ENCODE measurements at regions not wholly inside any gene's neighbourhood (a gene's known extent, or its start where the extent isn't known, plus 50 kb on each side); places are given as distances from the start of the nearest gene placed in this dataset.

- H4K20me1 ChIP-seq (ENCODE audit: control insufficient read depth, extremely low read depth, insufficient read depth, low read length): no peaks in the 10 kb centered on the region
- no peaks in the 10 kb centered on the region for H3K27me3 ChIP-seq (ENCODE audit: control insufficient read depth, insufficient read depth, low read length)
- no peaks in the 10 kb centered on the region for H3K9me3 ChIP-seq (ENCODE audit: control insufficient read depth, insufficient read depth, low read depth, low read length)
- H3K4me1 ChIP-seq (ENCODE audit: control insufficient read depth, extremely low read depth, insufficient read depth, low read length): peaks cover 12% of the 10 kb centered on the region
- H3K4me2 ChIP-seq (ENCODE audit: extremely low read depth, insufficient read depth, low read length): no peak overlapping the region
- no peaks in the 10 kb centered on the region for H3K79me2 ChIP-seq (ENCODE audit: control insufficient read depth, insufficient read depth, low read length)
- no peak overlapping the region for H3K27ac ChIP-seq (ENCODE audit: insufficient read depth, low read length)
- H3K9ac ChIP-seq (ENCODE audit: insufficient read depth, low read length): no peak overlapping the region
- H3K36me3 ChIP-seq (ENCODE audit: control insufficient read depth, insufficient read depth, low read length): no peaks in the 10 kb centered on the region
- DNase-seq (ENCODE audit: low read depth in 2 of 2): no peak
- no peak for TF ChIP-seq EZH2 (IDR thresholded peaks at IDR 0.05; ENCODE audit: low read length, missing control alignments)
- TF ChIP-seq CTCF (conservative IDR thresholded peaks at IDR 0.05 in 1 of 2, IDR thresholded peaks at IDR 0.05 in 1 of 2; ENCODE audit: low read depth in 1 of 2, low read length in 2 of 2): no peak
- no peak overlapping the region for H3K4me3 ChIP-seq (replicated peaks in 1 of 4; ENCODE audit: control extremely low read depth in 1 of 4, insufficient read depth in 1 of 4, low read depth in 3 of 4, low read length in 4 of 4)
- no peak overlapping the region for H2AFZ ChIP-seq (ENCODE audit: low read length)
Observed at GRCh38 chr2:172256886-172257285, 154.2 kb upstream of the DLX2 start.

- TF ChIP-seq EZH2 (IDR thresholded peaks at IDR 0.05; ENCODE audit: low read length, missing control alignments) (no peak), CTCF (conservative IDR thresholded peaks at IDR 0.05 in 1 of 2, IDR thresholded peaks at IDR 0.05 in 1 of 2; ENCODE audit: low read depth in 1 of 2, low read length in 2 of 2) (no peak)
- no peaks in the 10 kb centered on the region for H3K79me2 ChIP-seq (ENCODE audit: control insufficient read depth, insufficient read depth, low read length)
- no peaks in the 10 kb centered on the region for H4K20me1 ChIP-seq (ENCODE audit: control insufficient read depth, extremely low read depth, insufficient read depth, low read length)
- H3K36me3 ChIP-seq (ENCODE audit: control insufficient read depth, insufficient read depth, low read length): no peaks in the 10 kb centered on the region
- no peak overlapping the region for H3K9ac ChIP-seq (ENCODE audit: insufficient read depth, low read length)
- H2AFZ ChIP-seq (ENCODE audit: low read length): no peak overlapping the region
- no peaks in the 10 kb centered on the region for H3K9me3 ChIP-seq (ENCODE audit: control insufficient read depth, insufficient read depth, low read depth, low read length)
- no peaks in the 10 kb centered on the region for H3K27me3 ChIP-seq (ENCODE audit: control insufficient read depth, insufficient read depth, low read length)
- H3K27ac ChIP-seq (ENCODE audit: insufficient read depth, low read length): no peak overlapping the region
- no peak for DNase-seq (ENCODE audit: low read depth in 2 of 2)
- no peak overlapping the region for H3K4me2 ChIP-seq (ENCODE audit: extremely low read depth, insufficient read depth, low read length)
- peaks cover 3% of the 10 kb centered on the region for H3K4me1 ChIP-seq (ENCODE audit: control insufficient read depth, extremely low read depth, insufficient read depth, low read length)
- no peak overlapping the region for H3K4me3 ChIP-seq (replicated peaks in 1 of 4; ENCODE audit: control extremely low read depth in 1 of 4, insufficient read depth in 1 of 4, low read depth in 3 of 4, low read length in 4 of 4)
Observed at GRCh38 chr2:172259827-172260226, 157.1 kb upstream of the DLX2 start.

- TF ChIP-seq EZH2 (IDR thresholded peaks at IDR 0.05; ENCODE audit: low read length, missing control alignments) (no peak), CTCF (conservative IDR thresholded peaks at IDR 0.05 in 1 of 2, IDR thresholded peaks at IDR 0.05 in 1 of 2; ENCODE audit: low read depth in 1 of 2, low read length in 2 of 2) (no peak)
- Histone ChIP-seq H3K4me1 (ENCODE audit: control insufficient read depth, extremely low read depth, insufficient read depth, low read length) (peaks cover 3% of the 10 kb centered on the region), H2AFZ (ENCODE audit: low read length) (no peak overlapping the region)
Observed at GRCh38 chr2:172260336-172260735, 157.6 kb upstream of the DLX2 start.

More at GRCh38 chr2:172260336-172260735, 157.6 kb upstream of the DLX2 start:
- no peak overlapping the region for H3K4me3 ChIP-seq (replicated peaks in 1 of 4; ENCODE audit: control extremely low read depth in 1 of 4, insufficient read depth in 1 of 4, low read depth in 3 of 4, low read length in 4 of 4)
- H3K9ac ChIP-seq (ENCODE audit: insufficient read depth, low read length): no peak overlapping the region
- H4K20me1 ChIP-seq (ENCODE audit: control insufficient read depth, extremely low read depth, insufficient read depth, low read length): no peaks in the 10 kb centered on the region
- H3K79me2 ChIP-seq (ENCODE audit: control insufficient read depth, insufficient read depth, low read length): no peaks in the 10 kb centered on the region
- no peak overlapping the region for H3K27ac ChIP-seq (ENCODE audit: insufficient read depth, low read length)
- H3K36me3 ChIP-seq (ENCODE audit: control insufficient read depth, insufficient read depth, low read length): no peaks in the 10 kb centered on the region
- H3K9me3 ChIP-seq (ENCODE audit: control insufficient read depth, insufficient read depth, low read depth, low read length): no peaks in the 10 kb centered on the region
- H3K27me3 ChIP-seq (ENCODE audit: control insufficient read depth, insufficient read depth, low read length): no peaks in the 10 kb centered on the region
- no peak overlapping the region for H3K4me2 ChIP-seq (ENCODE audit: extremely low read depth, insufficient read depth, low read length)
- DNase-seq (ENCODE audit: low read depth in 2 of 2): no peak
